ENCODE measurements at regions not wholly inside any gene's neighbourhood (a gene's known extent, or its start where the extent isn't known, plus 50 kb on each side); places are given as distances from the start of the nearest gene placed in this dataset.

GRCh38 chrX:45630078-45630477 is 429.4 kb upstream of the DIPK2B start:
- no peak for TF ChIP-seq CTCF (IDR thresholded peaks at IDR 0.05; ENCODE audit: borderline replicate concordance, control extremely low read depth, extremely low read depth, insufficient read depth, missing control alignments)
- DNase-seq (ENCODE audit: low spot score), result no peak
- in situ Hi-C loops (cut with MboI; ENCODE audit: low sequenced_read_pairs, unreplicated experiment), result no loop called here

GRCh38 chrX:45628041-45628440 is 427.4 kb upstream of the DIPK2B start:
- in situ Hi-C loops (cut with MboI; ENCODE audit: low sequenced_read_pairs, unreplicated experiment), result no loop called here
- DNase-seq (ENCODE audit: low spot score), result no peak
- TF ChIP-seq CTCF (IDR thresholded peaks at IDR 0.05; ENCODE audit: borderline replicate concordance, control extremely low read depth, extremely low read depth, insufficient read depth, missing control alignments), result no peak

GRCh38 chrX:45623266-45623665 is 422.6 kb upstream of the DIPK2B start:
- no peak for DNase-seq (ENCODE audit: low spot score)
- in situ Hi-C loops (cut with MboI; ENCODE audit: low sequenced_read_pairs, unreplicated experiment), result no loop called here
- no peak for TF ChIP-seq CTCF (IDR thresholded peaks at IDR 0.05; ENCODE audit: borderline replicate concordance, control extremely low read depth, extremely low read depth, insufficient read depth, missing control alignments)

GRCh38 chrX:45622538-45622937 is 421.9 kb upstream of the DIPK2B start:
- no peak for DNase-seq (ENCODE audit: low spot score)
- in situ Hi-C loops (cut with MboI; ENCODE audit: low sequenced_read_pairs, unreplicated experiment), result no loop called here
- TF ChIP-seq CTCF (IDR thresholded peaks at IDR 0.05; ENCODE audit: borderline replicate concordance, control extremely low read depth, extremely low read depth, insufficient read depth, missing control alignments), result no peak

GRCh38 chrX:45622042-45622423 is 421.4 kb upstream of the DIPK2B start:
- no peak for TF ChIP-seq CTCF (IDR thresholded peaks at IDR 0.05; ENCODE audit: borderline replicate concordance, control extremely low read depth, extremely low read depth, insufficient read depth, missing control alignments)
- in situ Hi-C loops (cut with MboI; ENCODE audit: low sequenced_read_pairs, unreplicated experiment), result no loop called here
- no peak for DNase-seq (ENCODE audit: low spot score)

- in situ Hi-C loops (cut with MboI; ENCODE audit: low sequenced_read_pairs, unreplicated experiment), result no loop called here
- no peak for DNase-seq (ENCODE audit: low spot score)
- TF ChIP-seq CTCF (IDR thresholded peaks at IDR 0.05; ENCODE audit: borderline replicate concordance, control extremely low read depth, extremely low read depth, insufficient read depth, missing control alignments), result no peak
These were observed 420.8 kb upstream of the DIPK2B start for GRCh38 chrX:45621376-45622041.
